Stomach (tissue), 8 donors: ENCODE measurements at regions not wholly inside any gene's neighbourhood (a gene's known extent, or its start where the extent isn't known, plus 50 kb on each side); places are given as distances from the start of the nearest gene placed in this dataset.

ENCODE experiments used
- DNase-seq, 2 donors: peaks; one replicate each; pipeline versions ENCODE4 v3.0.0 to v3.0.0-alpha.2; 2013 to 2019
- H3K27ac ChIP-seq, 5 donors: fragments of 200-600 bp in 4 of 5; sonication (generic) in 4 of 5; one replicate each; pipeline ENCODE4 v1.5.1; 2013 to 2019; ENCODE audit warnings: mild to moderate bottlenecking in 1 of 5, moderate library complexity in 1 of 5
- H3K27me3 ChIP-seq, 3 donors: fragments of 200-600 bp; sonication (generic); one replicate each; pipeline ENCODE4 v1.5.1; 2017 to 2019; ENCODE audit warnings: mixed run types in 1 of 3
- H3K36me3 ChIP-seq, 4 donors: fragments of 200-600 bp; sonication (generic); 1 replicate in 3 of 4; 2 replicates in 1 of 4; pipeline ENCODE4 v1.5.1; 2016 to 2019
- H3K4me1 ChIP-seq, 4 donors: fragments of 200-600 bp; sonication (generic); one replicate each; pipeline ENCODE4 v1.5.1; 2016 to 2019
- H3K4me3 ChIP-seq, 4 donors: fragments of 200-600 bp; sonication (generic) in 3 of 4; one replicate each; pipeline ENCODE4 v1.5.1; 2016 to 2019; ENCODE audit warnings: mild to moderate bottlenecking in 1 of 4
- H3K9me3 ChIP-seq, 4 donors: fragments of 200-600 bp; sonication (generic); one replicate each; pipeline ENCODE4 v1.5.1; 2016 to 2019
- CTCF ChIP-seq, 7 experiments: fragments of 450-650 bp in 4 of 7; fragments of 200-600 bp in 3 of 7; sonication (generic) in 3 of 7; IDR thresholded peaks; one replicate each; pipeline ENCODE4 v1.5.1; 2016 to 2019; ENCODE audit warnings: antibody characterized with exemption in 7 of 7, control low read depth in 2 of 7, mild to moderate bottlenecking in 1 of 7
- EP300 ChIP-seq: sonication (generic); formaldehyde crosslinking; IDR thresholded peaks from one replicate; pipeline ENCODE4 v1.6.1; 2017; ENCODE audit warnings: antibody characterized with exemption
- POLR2A ChIP-seq, 4 donors: fragments of 450-650 bp; IDR thresholded peaks; one replicate each; pipeline ENCODE4 v1.6.1; 2016; ENCODE audit warnings: antibody characterized with exemption in 4 of 4, control low read depth in 2 of 4, mild to moderate bottlenecking in 1 of 4, moderate library complexity in 1 of 4
- POLR2AphosphoS5 ChIP-seq, 3 donors: sonication (generic); formaldehyde crosslinking; IDR thresholded peaks; one replicate each; pipeline ENCODE4 v1.6.1; 2016; ENCODE audit warnings: antibody characterized with exemption in 3 of 3
- WGBS, 5 donors: extraction: QIAGEN DNeasy Blood & Tissue Kit in 3 of 5; methylation state at CpG; one replicate each; pipeline versions ENCODE4 v1.1.5 to v1.1.7; 2013 to 2018; 5-methylcytosine and 5-hydroxymethylcytosine counted together
- intact Hi-C: fragments of 100-400 bp; cut with DNase I; formaldehyde crosslinking; loops from one replicate; pipeline ENCODE4 v1.15.1; 2023; ENCODE audit warnings: low total_unique reads
- donor health status: healthy with polysubstance abuse.
- donor health status: Bipolar disorder and iron deficiency.
- donor health status: healthy.

GRCh38 chr13:76523740-76524340 lies 362.4 kb downstream of the KCTD12 start:
- DNase-seq = no peak
- Histone ChIP-seq H3K36me3 (no peaks in the 10 kb centered on the region), H3K27ac (no peak overlapping the region), H3K4me1 (no peaks in the 10 kb centered on the region), H3K4me3 (no peak overlapping the region), H3K9me3 (no peaks in the 10 kb centered on the region), H3K27me3 (no peaks in the 10 kb centered on the region)
- intact Hi-C loops = no loop called here
- WGBS, 5 donors = 64 to 90% (median 77%) methylated on average over 2 of the region's 2 CpGs
- no peak for TF ChIP-seq EP300
- no peak for TF ChIP-seq CTCF (IDR thresholded peaks at IDR 0.05)
- no peak for TF ChIP-seq POLR2A (IDR thresholded peaks at IDR 0.05)
- TF ChIP-seq POLR2AphosphoS5 (IDR thresholded peaks at IDR 0.05) = no peak

- 75 to 86% (median 80%) methylated on average over 4 of the region's 4 CpGs for WGBS, 5 donors
- H3K4me1 ChIP-seq = no peaks in the 10 kb centered on the region
- no peak for TF ChIP-seq CTCF (IDR thresholded peaks at IDR 0.05)
- TF ChIP-seq EP300 = no peak
- TF ChIP-seq POLR2A (IDR thresholded peaks at IDR 0.05) = no peak
- TF ChIP-seq POLR2AphosphoS5 (IDR thresholded peaks at IDR 0.05) = no peak
- H3K9me3 ChIP-seq = no peaks in the 10 kb centered on the region
- no peak overlapping the region for H3K4me3 ChIP-seq
- no peaks in the 10 kb centered on the region for H3K36me3 ChIP-seq
- H3K27ac ChIP-seq = no peak overlapping the region
- intact Hi-C loops = no loop called here
- no peak for DNase-seq
- no peaks in the 10 kb centered on the region for H3K27me3 ChIP-seq
Observed at GRCh38 chr13:76522083-76522755, 364.0 kb downstream of the KCTD12 start.

GRCh38 chr13:76519685-76520084 lies 366.5 kb downstream of the KCTD12 start:
- intact Hi-C loops = no loop called here
- Histone ChIP-seq H3K4me1 (no peaks in the 10 kb centered on the region), H3K27ac (no peak overlapping the region), H3K36me3 (no peaks in the 10 kb centered on the region), H3K27me3 (no peaks in the 10 kb centered on the region), H3K4me3 (no peak overlapping the region), H3K9me3 (no peaks in the 10 kb centered on the region)
- DNase-seq = no peak
- TF ChIP-seq POLR2A (IDR thresholded peaks at IDR 0.05) (no peak), EP300 (no peak), CTCF (IDR thresholded peaks at IDR 0.05) (no peak), POLR2AphosphoS5 (IDR thresholded peaks at IDR 0.05) (no peak)
- 86 to 94% (median 92%) methylated on average over 7 of the region's 7 CpGs for WGBS, 5 donors

GRCh38 chr13:76516586-76516985 lies 369.6 kb downstream of the KCTD12 start:
- no peaks in the 10 kb centered on the region for H3K4me1 ChIP-seq
- H3K36me3 ChIP-seq = no peaks in the 10 kb centered on the region
- DNase-seq = no peak
- no peaks in the 10 kb centered on the region for H3K27me3 ChIP-seq
- H3K9me3 ChIP-seq = no peaks in the 10 kb centered on the region
- intact Hi-C loops = no loop called here
- H3K27ac ChIP-seq = no peak overlapping the region
- TF ChIP-seq EP300 (no peak), CTCF (IDR thresholded peaks at IDR 0.05) (no peak), POLR2AphosphoS5 (IDR thresholded peaks at IDR 0.05) (no peak), POLR2A (IDR thresholded peaks at IDR 0.05) (no peak)
- no peak overlapping the region for H3K4me3 ChIP-seq
